MCF 10A (cell line): ENCODE measurements at regions not wholly inside any gene's neighbourhood (a gene's known extent, or its start where the extent isn't known, plus 50 kb on each side); places are given as distances from the start of the nearest gene placed in this dataset.

ENCODE experiments used
- BruUV-seq: library from RNA; stranded (reverse); fragments of 400-500 nt; replicated peaks from 2 replicates; lab custom pipeline; 2021; lab: Mats Ljungman, UMichigan
- CTCF ChIA-PET: fragments of 300-600 bp; sonication (Branson Sonifier 250); formaldehyde crosslinking; extraction: SDS; loops from one replicate; lab custom pipeline; 2021; ENCODE audit warnings: antibody characterized with exemption, inconsistent platforms; lab: Yijun Ruan, JAX
- POLR2A ChIA-PET: fragments of 300-600, 350-650 bp; sonication (Branson Sonifier 250); formaldehyde crosslinking; extraction: SDS; loops from one replicate; lab custom pipeline; 2020; ENCODE audit warnings: antibody characterized with exemption, inconsistent platforms; lab: Yijun Ruan, JAX
- DNase-seq: peaks from one replicate; pipeline ENCODE4 v3.0.0-alpha.2; 2018; ENCODE audit not compliant: unreplicated experiment
- H3K27ac Mint-ChIP-seq: one replicate; pipeline ENCODE4 v1.8.0; 2022; ENCODE audit warnings: mild to moderate bottlenecking, low read depth, mixed read lengths; ENCODE audit not compliant: unreplicated experiment
- H3K27me3 Mint-ChIP-seq: one replicate; pipeline ENCODE4 v1.8.0; 2022; ENCODE audit warnings: mixed read lengths; ENCODE audit not compliant: insufficient read depth, unreplicated experiment
- H3K36me3 Mint-ChIP-seq: one replicate; pipeline ENCODE4 v1.8.0; 2022; ENCODE audit warnings: mild to moderate bottlenecking, moderate library complexity, mixed read lengths; ENCODE audit not compliant: insufficient read depth, unreplicated experiment
- H3K4me1 Mint-ChIP-seq: one replicate; pipeline ENCODE4 v1.8.0; 2022; ENCODE audit warnings: mixed read lengths; ENCODE audit not compliant: insufficient read depth, unreplicated experiment
- H3K4me3 Mint-ChIP-seq: one replicate; pipeline ENCODE4 v1.8.0; 2022; ENCODE audit warnings: mild to moderate bottlenecking, moderate library complexity, mixed read lengths; ENCODE audit not compliant: unreplicated experiment
- H3K9me3 Mint-ChIP-seq: one replicate; pipeline ENCODE4 v1.8.0; 2022; ENCODE audit warnings: mixed read lengths; ENCODE audit not compliant: unreplicated experiment
- intact Hi-C: fragments of 100-400 bp; cut with micrococcal nuclease; formaldehyde crosslinking; loops from 2 replicates; pipeline ENCODE4 v1.14.1; 2022
- TF ChIP-seq, protein P1 (sequence below): fragments of 200-600 bp; IDR thresholded peaks from one replicate; pipeline ENCODE4 v1.8.0; 2022; ENCODE audit warnings: antibody characterized with exemption, mild to moderate bottlenecking; ENCODE audit not compliant: unreplicated experiment

DNA sequence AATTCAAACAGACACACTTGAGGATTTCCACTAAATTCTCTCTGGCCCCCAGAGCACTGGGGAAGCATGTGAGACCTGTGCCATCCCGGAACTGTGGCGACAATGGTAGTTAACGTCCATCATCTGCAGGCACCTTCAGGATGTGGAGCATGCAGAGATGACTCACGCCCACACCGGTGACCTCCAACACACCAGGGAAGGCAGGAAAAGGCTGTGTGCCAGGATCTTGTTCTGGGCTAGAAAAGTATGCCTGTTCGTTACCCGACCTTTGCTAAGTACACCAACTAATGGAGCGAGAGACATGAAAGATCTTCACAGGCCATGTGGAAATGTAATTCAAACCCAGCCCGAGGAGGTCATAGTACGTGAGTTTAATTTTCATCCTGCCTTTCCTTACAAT lies 208.8 kb downstream of the MELK start:
- DNase-seq, result peak; percentile 69
- BruUV-seq, result no TSS peak
- intact Hi-C loops, result no loop called here
- Mint-ChIP-seq H3K9me3 (no peaks in the 10 kb centered on the region), H3K4me3 (no peak overlapping the region), H3K27ac (no peak overlapping the region), H3K36me3 (no peaks in the 10 kb centered on the region), H3K4me1 (peaks cover 12% of the 10 kb centered on the region), H3K27me3 (peaks cover 76% of the 10 kb centered on the region)
- ChIA-PET POLR2A (interaction anchor here (0.7 kb wide), 1 partner anchor 176 kb away, joined by 3 read pairs; no protein-coding TSS in a partner anchor), CTCF (no interaction called here)
- TF ChIP-seq, protein P1, sequence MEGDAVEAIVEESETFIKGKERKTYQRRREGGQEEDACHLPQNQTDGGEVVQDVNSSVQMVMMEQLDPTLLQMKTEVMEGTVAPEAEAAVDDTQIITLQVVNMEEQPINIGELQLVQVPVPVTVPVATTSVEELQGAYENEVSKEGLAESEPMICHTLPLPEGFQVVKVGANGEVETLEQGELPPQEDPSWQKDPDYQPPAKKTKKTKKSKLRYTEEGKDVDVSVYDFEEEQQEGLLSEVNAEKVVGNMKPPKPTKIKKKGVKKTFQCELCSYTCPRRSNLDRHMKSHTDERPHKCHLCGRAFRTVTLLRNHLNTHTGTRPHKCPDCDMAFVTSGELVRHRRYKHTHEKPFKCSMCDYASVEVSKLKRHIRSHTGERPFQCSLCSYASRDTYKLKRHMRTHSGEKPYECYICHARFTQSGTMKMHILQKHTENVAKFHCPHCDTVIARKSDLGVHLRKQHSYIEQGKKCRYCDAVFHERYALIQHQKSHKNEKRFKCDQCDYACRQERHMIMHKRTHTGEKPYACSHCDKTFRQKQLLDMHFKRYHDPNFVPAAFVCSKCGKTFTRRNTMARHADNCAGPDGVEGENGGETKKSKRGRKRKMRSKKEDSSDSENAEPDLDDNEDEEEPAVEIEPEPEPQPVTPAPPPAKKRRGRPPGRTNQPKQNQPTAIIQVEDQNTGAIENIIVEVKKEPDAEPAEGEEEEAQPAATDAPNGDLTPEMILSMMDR, result no peak
